ENCODE measurements at regions not wholly inside any gene's neighbourhood (a gene's known extent, or its start where the extent isn't known, plus 50 kb on each side); places are given as distances from the start of the nearest gene placed in this dataset.

GRCh38 chr11:115996125-115996807, 492.1 kb upstream of the CADM1 start:
- Histone ChIP-seq H3K36me3 (replicated peaks in 1 of 2; ENCODE audit: control insufficient read depth in 1 of 2, insufficient read depth in 2 of 2, low read length in 2 of 2) (no peaks in the 10 kb centered on the region), H3K27ac (ENCODE audit: low read depth in 1 of 2, low read length in 2 of 2) (no peak overlapping the region), H3K4me1 (ENCODE audit: control insufficient read depth in 1 of 2, insufficient read depth in 2 of 2, low read length in 2 of 2) (peaks cover 0 to 5% of the 10 kb centered on the region in 2 donors), H3K4me2 (replicated peaks; ENCODE audit: extremely low read depth, low read length, poor library complexity, severe bottlenecking) (no peak overlapping the region), H3K9me3 (replicated peaks in 1 of 2; ENCODE audit: control insufficient read depth in 1 of 2, insufficient read depth in 1 of 2, low read length in 2 of 2) (no peaks in the 10 kb centered on the region), H2AFZ (ENCODE audit: insufficient read depth, low read depth, low read length, poor library complexity, severe bottlenecking) (no peak overlapping the region), H4K20me1 (ENCODE audit: insufficient read depth, low read length) (no peaks in the 10 kb centered on the region), H3K4me3 (replicated peaks in 1 of 3; ENCODE audit: low read depth in 2 of 3, low read length in 3 of 3) (no peak overlapping the region), H3K27me3 (ENCODE audit: control insufficient read depth in 2 of 2, insufficient read depth in 2 of 2, low read length in 2 of 2) (peaks cover 0 to 2% of the 10 kb centered on the region in 2 donors), H3K79me2 (ENCODE audit: insufficient read depth, low read length) (no peaks in the 10 kb centered on the region), H3K9ac (ENCODE audit: insufficient read depth, low read length, poor library complexity, severe bottlenecking) (no peak overlapping the region)
- H3K27me3 Mint-ChIP-seq (ENCODE audit: low read depth in 3 of 3), result peaks cover 2 to 8% (median 6%) of the 10 kb centered on the region in 3 donors
- H3K27ac Mint-ChIP-seq, result no peak overlapping the region
- DNase-seq, result no peak
- H3K9me3 Mint-ChIP-seq, result peaks cover 0 to 3% (median 2%) of the 10 kb centered on the region in 7 donors
- no peaks in the 10 kb centered on the region for H3K4me1 Mint-ChIP-seq
- no peaks in the 10 kb centered on the region for H3K36me3 Mint-ChIP-seq
- WGBS (ENCODE audit: insufficient coverage), result 80% methylated on average over 1 of the region's 5 CpGs
- TF ChIP-seq CTCF (IDR thresholded peaks at IDR 0.05), result no peak
- no peak overlapping the region for H3K4me3 Mint-ChIP-seq
- intact Hi-C loops (cut with micrococcal nuclease), result no loop called here

- Histone ChIP-seq H2AFZ (ENCODE audit: insufficient read depth, low read depth, low read length, poor library complexity, severe bottlenecking) (no peak overlapping the region), H4K20me1 (ENCODE audit: insufficient read depth, low read length) (no peaks in the 10 kb centered on the region), H3K9me3 (replicated peaks in 1 of 2; ENCODE audit: control insufficient read depth in 1 of 2, insufficient read depth in 1 of 2, low read length in 2 of 2) (no peaks in the 10 kb centered on the region), H3K27ac (ENCODE audit: low read depth in 1 of 2, low read length in 2 of 2) (no peak overlapping the region), H3K4me2 (replicated peaks; ENCODE audit: extremely low read depth, low read length, poor library complexity, severe bottlenecking) (no peak overlapping the region), H3K9ac (ENCODE audit: insufficient read depth, low read length, poor library complexity, severe bottlenecking) (no peak overlapping the region), H3K27me3 (ENCODE audit: control insufficient read depth in 2 of 2, insufficient read depth in 2 of 2, low read length in 2 of 2) (no peaks in the 10 kb centered on the region), H3K4me3 (replicated peaks in 1 of 3; ENCODE audit: low read depth in 2 of 3, low read length in 3 of 3) (no peak overlapping the region), H3K4me1 (ENCODE audit: control insufficient read depth in 1 of 2, insufficient read depth in 2 of 2, low read length in 2 of 2) (peaks cover 0 to 5% of the 10 kb centered on the region in 2 donors), H3K36me3 (replicated peaks in 1 of 2; ENCODE audit: control insufficient read depth in 1 of 2, insufficient read depth in 2 of 2, low read length in 2 of 2) (no peaks in the 10 kb centered on the region), H3K79me2 (ENCODE audit: insufficient read depth, low read length) (no peaks in the 10 kb centered on the region)
- no peak overlapping the region for H3K4me3 Mint-ChIP-seq
- H3K36me3 Mint-ChIP-seq, result no peaks in the 10 kb centered on the region
- 100% methylated on average over 2 of the region's 5 CpGs for WGBS (ENCODE audit: insufficient coverage)
- intact Hi-C loops (cut with micrococcal nuclease), result no loop called here
- DNase-seq, result no peak
- TF ChIP-seq CTCF (IDR thresholded peaks at IDR 0.05), result no peak
- H3K4me1 Mint-ChIP-seq, result no peaks in the 10 kb centered on the region
- peaks cover 0 to 2% (median 0%) of the 10 kb centered on the region in 7 donors for H3K9me3 Mint-ChIP-seq
- no peak overlapping the region for H3K27ac Mint-ChIP-seq
- peaks cover 9 to 19% (median 14%) of the 10 kb centered on the region in 3 donors for H3K27me3 Mint-ChIP-seq (ENCODE audit: low read depth in 3 of 3)
Observed at GRCh38 chr11:115993590-115993989, 489.4 kb upstream of the CADM1 start.

Data from CD14-positive monocyte (primary cell).